Trophoblast cell (in vitro differentiated cells and primary cell): ENCODE measurements at regions not wholly inside any gene's neighbourhood (a gene's known extent, or its start where the extent isn't known, plus 50 kb on each side); places are given as distances from the start of the nearest gene placed in this dataset.

Experiments
- DNase-seq, 2 donors: peaks; one replicate each; pipeline ENCODE4 v3.0.0-alpha.2; 2016
- H2AFZ ChIP-seq: 2 replicates; pipeline ENCODE4 v1.6.1; 2013; ENCODE audit warnings: low read length, moderate library complexity, mild to moderate bottlenecking; ENCODE audit not compliant: insufficient read depth, poor library complexity
- H2AK5ac ChIP-seq: 2 replicates; pipeline ENCODE4 v1.6.1; 2013; ENCODE audit warnings: mild to moderate bottlenecking, low read length
- H2BK120ac ChIP-seq: 2 replicates; pipeline ENCODE4 v1.6.1; 2013; ENCODE audit warnings: low read length, mild to moderate bottlenecking, moderate library complexity; ENCODE audit not compliant: insufficient read depth, poor library complexity
- H2BK12ac ChIP-seq: 2 replicates; pipeline ENCODE4 v1.6.1; 2013; ENCODE audit warnings: mild to moderate bottlenecking, low read length, moderate library complexity
- H2BK5ac ChIP-seq: 2 replicates; pipeline ENCODE4 v1.6.1; 2013; ENCODE audit warnings: low read length, low read depth, moderate library complexity, mild to moderate bottlenecking; ENCODE audit not compliant: poor library complexity
- H3K14ac ChIP-seq: 2 replicates; pipeline ENCODE4 v1.6.1; 2013; ENCODE audit warnings: mild to moderate bottlenecking, low read length
- H3K18ac ChIP-seq: 2 replicates; pipeline ENCODE4 v1.6.1; 2013; ENCODE audit warnings: mild to moderate bottlenecking, low read length
- H3K23ac ChIP-seq: 2 replicates; pipeline ENCODE4 v1.6.1; 2013; ENCODE audit warnings: low read length
- H3K27ac ChIP-seq: 2 replicates; pipeline ENCODE4 v1.5.1; 2013; ENCODE audit warnings: low read depth, mild to moderate bottlenecking, inconsistent platforms, low read length, moderate library complexity
- H3K27me3 ChIP-seq: 2 replicates; pipeline ENCODE4 v1.6.1; 2013; ENCODE audit warnings: inconsistent platforms, mild to moderate bottlenecking, low read length, moderate library complexity; ENCODE audit not compliant: insufficient read depth
- H3K36me3 ChIP-seq, 2 experiments: 1 replicate in 1 of 2; 2 replicates in 1 of 2; pipeline ENCODE4 v1.6.1; 2013; ENCODE audit warnings: low read length in 2 of 2, mild to moderate bottlenecking in 2 of 2, moderate library complexity in 1 of 2; ENCODE audit not compliant: insufficient read depth in 2 of 2, control insufficient read depth in 1 of 2
- H3K4ac ChIP-seq: 2 replicates; pipeline ENCODE4 v1.6.1; 2013; ENCODE audit warnings: low read depth, mild to moderate bottlenecking, low read length, moderate library complexity
- H3K4me1 ChIP-seq, 2 experiments: 1 replicate in 1 of 2; 2 replicates in 1 of 2; pipeline ENCODE4 v1.6.1; 2013; ENCODE audit warnings: low read length in 2 of 2, mild to moderate bottlenecking in 2 of 2, moderate library complexity in 1 of 2; ENCODE audit not compliant: insufficient read depth in 2 of 2, control insufficient read depth in 1 of 2
- H3K4me2 ChIP-seq: 2 replicates; pipeline ENCODE4 v1.6.1; 2013; ENCODE audit warnings: inconsistent platforms, mild to moderate bottlenecking, low read length, moderate library complexity
- H3K4me3 ChIP-seq: 2 replicates; pipeline ENCODE4 v1.5.1; 2013; ENCODE audit warnings: mild to moderate bottlenecking, low read depth, low read length, inconsistent platforms
- H3K79me1 ChIP-seq: one replicate; pipeline ENCODE4 v1.6.1; 2013; ENCODE audit warnings: low read length
- H3K79me2 ChIP-seq: 2 replicates; pipeline ENCODE4 v1.6.1; 2013; ENCODE audit warnings: low read length, mild to moderate bottlenecking; ENCODE audit not compliant: control insufficient read depth, insufficient read depth, poor library complexity
- H3K9ac ChIP-seq: 2 replicates; pipeline ENCODE4 v1.6.1; 2013; ENCODE audit warnings: mild to moderate bottlenecking, low read length
- H3K9me3 ChIP-seq: 2 replicates; pipeline ENCODE4 v1.6.1; 2013; ENCODE audit warnings: low read depth, mild to moderate bottlenecking, control low read depth, inconsistent platforms, low read length; ENCODE audit not compliant: insufficient read depth
- H4K12ac ChIP-seq: 2 replicates; pipeline ENCODE4 v1.6.1; 2013; ENCODE audit warnings: low read depth, mild to moderate bottlenecking, low read length, moderate library complexity
- H4K8ac ChIP-seq: 2 replicates; pipeline ENCODE4 v1.6.1; 2013; ENCODE audit warnings: low read depth, mild to moderate bottlenecking, low read length, moderate library complexity
- H4K91ac ChIP-seq: one replicate; pipeline ENCODE4 v1.6.1; 2013; ENCODE audit warnings: low read depth, mild to moderate bottlenecking, low read length, moderate library complexity
- WGBS: extraction: QIAGEN DNeasy Blood & Tissue Kit; methylation state at CpG from one replicate; pipeline ENCODE4 v1.1.7; 2013; ENCODE audit warnings: missing lambda C conversion rate; ENCODE audit not compliant: insufficient read length, insufficient coverage; ENCODE audit errors: extremely low coverage; 5-methylcytosine and 5-hydroxymethylcytosine counted together

DNA sequence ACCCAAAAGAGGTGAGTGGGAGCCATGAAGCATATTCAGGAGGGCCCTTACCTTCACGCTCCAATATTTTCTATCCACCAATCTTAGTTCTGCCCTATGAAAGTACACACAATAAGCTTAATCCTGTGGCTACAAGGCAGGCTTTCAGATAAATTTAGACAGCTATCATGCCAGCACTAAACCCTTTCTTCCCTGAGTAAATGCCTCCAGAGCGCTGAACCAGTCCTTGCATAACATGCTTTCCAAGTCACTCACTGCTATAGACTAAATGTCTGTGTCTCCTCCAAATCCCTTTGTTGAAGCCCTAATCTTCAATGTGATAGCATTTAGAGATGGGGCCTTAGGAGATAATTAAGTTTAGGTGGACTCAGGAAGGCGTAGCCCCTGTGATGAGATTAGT is 50.3 kb upstream of the FIBIN start:
- Histone ChIP-seq H3K4me2 (no peak overlapping the region), H3K79me1 (no peaks in the 10 kb centered on the region), H3K9ac (no peak overlapping the region), H3K23ac (no peak overlapping the region), H4K12ac (no peak overlapping the region), H3K4me1 (no peaks in the 10 kb centered on the region), H2BK120ac (no peak overlapping the region), H3K79me2 (no peaks in the 10 kb centered on the region), H3K9me3 (peaks cover 2% of the 10 kb centered on the region), H3K4me3 (no peak overlapping the region), H3K27ac (no peak overlapping the region), H3K36me3 (no peaks in the 10 kb centered on the region), H2BK12ac (no peak overlapping the region), H4K91ac (no peak overlapping the region), H2BK5ac (no peak overlapping the region), H2AK5ac (no peak overlapping the region), H3K14ac (no peak overlapping the region), H3K4ac (no peak overlapping the region), H3K27me3 (no peaks in the 10 kb centered on the region), H3K18ac (no peak overlapping the region), H2AFZ (no peak overlapping the region), H4K8ac (no peak overlapping the region)
- no CpG with 5 or more reads among the region's 3 CpGs for WGBS
- DNase-seq, result no peak
